ENCODE measurements at regions not wholly inside any gene's neighbourhood (a gene's known extent, or its start where the extent isn't known, plus 50 kb on each side); places are given as distances from the start of the nearest gene placed in this dataset.

GRCh38 chr6:14423955-14424354 is 306.4 kb downstream of the CD83 start:
- H3K27ac Mint-ChIP-seq (ENCODE audit: unreplicated experiment) = no peak overlapping the region
- H3K4me3 Mint-ChIP-seq (ENCODE audit: unreplicated experiment) = no peak overlapping the region
- H3K4me1 Mint-ChIP-seq (ENCODE audit: low read depth, unreplicated experiment) = peaks cover 12% of the 10 kb centered on the region
- TF ChIP-seq, protein P1, sequence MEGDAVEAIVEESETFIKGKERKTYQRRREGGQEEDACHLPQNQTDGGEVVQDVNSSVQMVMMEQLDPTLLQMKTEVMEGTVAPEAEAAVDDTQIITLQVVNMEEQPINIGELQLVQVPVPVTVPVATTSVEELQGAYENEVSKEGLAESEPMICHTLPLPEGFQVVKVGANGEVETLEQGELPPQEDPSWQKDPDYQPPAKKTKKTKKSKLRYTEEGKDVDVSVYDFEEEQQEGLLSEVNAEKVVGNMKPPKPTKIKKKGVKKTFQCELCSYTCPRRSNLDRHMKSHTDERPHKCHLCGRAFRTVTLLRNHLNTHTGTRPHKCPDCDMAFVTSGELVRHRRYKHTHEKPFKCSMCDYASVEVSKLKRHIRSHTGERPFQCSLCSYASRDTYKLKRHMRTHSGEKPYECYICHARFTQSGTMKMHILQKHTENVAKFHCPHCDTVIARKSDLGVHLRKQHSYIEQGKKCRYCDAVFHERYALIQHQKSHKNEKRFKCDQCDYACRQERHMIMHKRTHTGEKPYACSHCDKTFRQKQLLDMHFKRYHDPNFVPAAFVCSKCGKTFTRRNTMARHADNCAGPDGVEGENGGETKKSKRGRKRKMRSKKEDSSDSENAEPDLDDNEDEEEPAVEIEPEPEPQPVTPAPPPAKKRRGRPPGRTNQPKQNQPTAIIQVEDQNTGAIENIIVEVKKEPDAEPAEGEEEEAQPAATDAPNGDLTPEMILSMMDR (IDR thresholded peaks at IDR 0.05; ENCODE audit: partially characterized antibody, unreplicated experiment) = no peak
- H3K9me3 Mint-ChIP-seq (ENCODE audit: unreplicated experiment) = no peaks in the 10 kb centered on the region
- H3K36me3 Mint-ChIP-seq (ENCODE audit: unreplicated experiment) = no peaks in the 10 kb centered on the region
- no peaks in the 10 kb centered on the region for H3K27me3 Mint-ChIP-seq (ENCODE audit: unreplicated experiment)
- DNase-seq = no peak

GRCh38 chr6:14425805-14426204 is 308.2 kb downstream of the CD83 start:
- no peak overlapping the region for H3K4me3 Mint-ChIP-seq (ENCODE audit: unreplicated experiment)
- TF ChIP-seq, protein P1 (IDR thresholded peaks at IDR 0.05; ENCODE audit: partially characterized antibody, unreplicated experiment) = no peak
- H3K9me3 Mint-ChIP-seq (ENCODE audit: unreplicated experiment) = no peaks in the 10 kb centered on the region
- H3K4me1 Mint-ChIP-seq (ENCODE audit: low read depth, unreplicated experiment) = peaks cover 15% of the 10 kb centered on the region
- no peaks in the 10 kb centered on the region for H3K27me3 Mint-ChIP-seq (ENCODE audit: unreplicated experiment)
- H3K36me3 Mint-ChIP-seq (ENCODE audit: unreplicated experiment) = no peaks in the 10 kb centered on the region
- DNase-seq = no peak
- no peak overlapping the region for H3K27ac Mint-ChIP-seq (ENCODE audit: unreplicated experiment)

- Mint-ChIP-seq H3K4me1 (ENCODE audit: low read depth, unreplicated experiment) (peaks cover 15% of the 10 kb centered on the region), H3K9me3 (ENCODE audit: unreplicated experiment) (no peaks in the 10 kb centered on the region), H3K27ac (ENCODE audit: unreplicated experiment) (no peak overlapping the region), H3K27me3 (ENCODE audit: unreplicated experiment) (no peaks in the 10 kb centered on the region), H3K4me3 (ENCODE audit: unreplicated experiment) (no peak overlapping the region), H3K36me3 (ENCODE audit: unreplicated experiment) (no peaks in the 10 kb centered on the region)
- TF ChIP-seq, protein P1 (IDR thresholded peaks at IDR 0.05; ENCODE audit: partially characterized antibody, unreplicated experiment) = no peak
- no peak for DNase-seq
Measured at GRCh38 chr6:14426281-14426680, 308.7 kb downstream of the CD83 start.

DNA sequence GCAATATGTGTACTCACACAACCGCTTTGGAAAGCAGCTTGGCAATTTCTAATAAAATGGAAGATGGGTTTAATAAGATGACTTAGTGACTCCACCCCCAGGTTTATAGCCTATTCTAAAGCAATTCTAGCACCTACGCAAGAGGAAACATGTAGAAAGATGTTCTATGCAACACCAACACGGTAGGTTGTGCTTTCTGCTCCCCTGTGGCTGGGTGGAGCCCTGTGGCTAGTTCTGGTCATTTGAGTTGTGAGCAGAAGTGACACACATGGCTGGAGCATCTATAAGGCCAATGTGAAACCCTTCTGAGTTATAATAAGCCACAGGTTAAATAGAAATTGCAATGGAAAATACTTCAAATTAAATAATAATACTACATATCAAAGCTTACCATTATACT is 310.7 kb downstream of the CD83 start:
- TF ChIP-seq, protein P1 (IDR thresholded peaks at IDR 0.05; ENCODE audit: partially characterized antibody, unreplicated experiment) = no peak
- H3K9me3 Mint-ChIP-seq (ENCODE audit: unreplicated experiment) = no peaks in the 10 kb centered on the region
- no peak overlapping the region for H3K27ac Mint-ChIP-seq (ENCODE audit: unreplicated experiment)
- DNase-seq = no peak
- H3K27me3 Mint-ChIP-seq (ENCODE audit: unreplicated experiment) = no peaks in the 10 kb centered on the region
- H3K36me3 Mint-ChIP-seq (ENCODE audit: unreplicated experiment) = no peaks in the 10 kb centered on the region
- H3K4me3 Mint-ChIP-seq (ENCODE audit: unreplicated experiment) = no peak overlapping the region
- H3K4me1 Mint-ChIP-seq (ENCODE audit: low read depth, unreplicated experiment) = peaks cover 9% of the 10 kb centered on the region

GRCh38 chr6:14429396-14429795 is 311.8 kb downstream of the CD83 start:
- Mint-ChIP-seq H3K27me3 (ENCODE audit: unreplicated experiment) (peaks cover 1% of the 10 kb centered on the region), H3K27ac (ENCODE audit: unreplicated experiment) (no peak overlapping the region), H3K4me3 (ENCODE audit: unreplicated experiment) (no peak overlapping the region), H3K36me3 (ENCODE audit: unreplicated experiment) (no peaks in the 10 kb centered on the region), H3K4me1 (ENCODE audit: low read depth, unreplicated experiment) (peaks cover 4% of the 10 kb centered on the region), H3K9me3 (ENCODE audit: unreplicated experiment) (no peaks in the 10 kb centered on the region)
- TF ChIP-seq, protein P1 (IDR thresholded peaks at IDR 0.05; ENCODE audit: partially characterized antibody, unreplicated experiment) = no peak
- DNase-seq = no peak

Measured in glutamatergic neuron (in vitro differentiated cells).